ENCODE measurements at regions not wholly inside any gene's neighbourhood (a gene's known extent, or its start where the extent isn't known, plus 50 kb on each side); places are given as distances from the start of the nearest gene placed in this dataset.

DNA sequence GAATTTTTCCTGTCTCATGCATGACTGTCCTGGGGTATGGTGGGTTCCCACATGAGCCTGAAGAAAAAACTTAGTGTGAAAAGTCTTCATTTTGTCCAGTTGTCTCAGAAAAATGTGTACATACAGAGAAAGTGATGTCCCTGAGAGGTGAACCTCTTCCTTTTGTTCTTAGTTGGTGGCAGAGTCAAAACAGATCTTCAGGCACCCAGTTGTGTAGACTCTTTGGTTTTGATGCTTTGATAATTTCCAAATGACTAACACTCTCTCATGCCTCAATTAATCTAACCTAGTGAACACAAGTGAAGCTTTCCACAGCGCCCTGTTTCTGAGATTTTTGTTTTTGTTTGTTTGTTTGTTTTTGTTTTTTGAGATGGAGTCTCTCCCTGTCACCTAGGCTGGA lies 273.5 kb downstream of the PIK3C3 start:
- peaks cover 0 to 2% (median 0%) of the 10 kb centered on the region in 12 donors for H3K9me3 ChIP-seq
- WGBS, 4 donors: 68 to 88% (median 72%) methylated on average over 1 of the region's 1 CpG
- no peaks in the 10 kb centered on the region for H3K36me3 ChIP-seq
- DNase-seq (no peak), ATAC-seq (no peak)
- TF ChIP-seq, protein P1, sequence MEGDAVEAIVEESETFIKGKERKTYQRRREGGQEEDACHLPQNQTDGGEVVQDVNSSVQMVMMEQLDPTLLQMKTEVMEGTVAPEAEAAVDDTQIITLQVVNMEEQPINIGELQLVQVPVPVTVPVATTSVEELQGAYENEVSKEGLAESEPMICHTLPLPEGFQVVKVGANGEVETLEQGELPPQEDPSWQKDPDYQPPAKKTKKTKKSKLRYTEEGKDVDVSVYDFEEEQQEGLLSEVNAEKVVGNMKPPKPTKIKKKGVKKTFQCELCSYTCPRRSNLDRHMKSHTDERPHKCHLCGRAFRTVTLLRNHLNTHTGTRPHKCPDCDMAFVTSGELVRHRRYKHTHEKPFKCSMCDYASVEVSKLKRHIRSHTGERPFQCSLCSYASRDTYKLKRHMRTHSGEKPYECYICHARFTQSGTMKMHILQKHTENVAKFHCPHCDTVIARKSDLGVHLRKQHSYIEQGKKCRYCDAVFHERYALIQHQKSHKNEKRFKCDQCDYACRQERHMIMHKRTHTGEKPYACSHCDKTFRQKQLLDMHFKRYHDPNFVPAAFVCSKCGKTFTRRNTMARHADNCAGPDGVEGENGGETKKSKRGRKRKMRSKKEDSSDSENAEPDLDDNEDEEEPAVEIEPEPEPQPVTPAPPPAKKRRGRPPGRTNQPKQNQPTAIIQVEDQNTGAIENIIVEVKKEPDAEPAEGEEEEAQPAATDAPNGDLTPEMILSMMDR (IDR thresholded peaks at IDR 0.05): no peak
- no peak overlapping the region for H3K27ac ChIP-seq
- H3K4me1 ChIP-seq: no peaks in the 10 kb centered on the region
- H3K27me3 ChIP-seq: no peaks in the 10 kb centered on the region
- H3K4me3 ChIP-seq: no peak overlapping the region
- intact Hi-C loops (cut with DNase I): no loop called here

DNA sequence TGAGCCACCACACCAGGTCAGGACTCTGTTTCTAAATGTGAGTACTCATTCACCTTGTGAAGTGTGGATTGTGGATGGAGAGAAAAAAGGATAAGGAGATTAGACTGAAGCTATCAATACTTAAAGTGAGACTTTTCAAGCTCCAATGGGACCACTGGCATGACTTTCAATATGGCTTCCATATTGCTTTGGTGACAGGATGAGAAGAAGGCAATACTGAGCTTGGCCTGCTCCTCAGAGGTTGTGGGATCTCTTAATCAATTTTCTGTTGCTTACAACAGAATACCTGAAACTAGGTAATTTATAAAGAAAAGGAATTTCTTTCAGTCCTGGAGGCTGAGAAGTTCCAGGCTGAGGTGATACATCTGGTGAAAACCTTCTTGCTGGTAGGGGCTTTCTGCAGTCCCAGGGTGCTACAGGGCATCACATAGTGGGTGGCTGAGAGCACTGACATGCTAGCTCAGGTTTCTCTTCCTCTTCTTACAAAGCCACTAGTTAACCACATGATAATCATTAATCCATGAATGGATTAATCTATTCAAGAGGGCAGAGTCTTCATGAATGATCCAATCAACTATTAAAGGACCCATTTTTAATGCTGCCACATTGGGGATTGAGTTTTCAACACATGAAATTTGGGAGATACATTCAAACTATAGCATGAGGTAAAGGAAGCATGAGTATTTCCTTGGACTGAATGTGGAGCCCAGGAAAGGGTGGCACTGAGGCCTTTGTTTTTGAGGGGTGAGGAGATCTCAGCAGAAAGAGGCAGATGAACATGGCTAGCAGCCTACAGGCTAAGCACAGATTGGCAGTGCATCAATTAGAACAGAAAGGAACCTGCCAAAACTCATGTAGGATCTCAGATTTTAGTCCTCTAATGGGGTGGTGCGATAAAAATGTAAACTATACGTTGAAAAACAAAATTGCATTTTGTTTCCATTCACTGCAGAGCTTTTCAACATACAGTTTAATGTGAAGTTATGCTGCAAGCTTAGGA lies 274.5 kb downstream of the PIK3C3 start:
- WGBS, 4 donors: 87 to 92% (median 92%) methylated on average over 2 of the region's 2 CpGs
- intact Hi-C loops (cut with DNase I): no loop called here
- Histone ChIP-seq H3K27me3 (no peaks in the 10 kb centered on the region), H3K27ac (no peak overlapping the region), H3K9me3 (no peaks in the 10 kb centered on the region), H3K4me3 (no peak overlapping the region), H3K4me1 (no peaks in the 10 kb centered on the region), H3K36me3 (no peaks in the 10 kb centered on the region)
- ATAC-seq (no peak), DNase-seq (no peak)
- TF ChIP-seq, protein P1 (IDR thresholded peaks at IDR 0.05): no peak
- TF ChIP-seq POLR2A (IDR thresholded peaks at IDR 0.05): no peak

DNA sequence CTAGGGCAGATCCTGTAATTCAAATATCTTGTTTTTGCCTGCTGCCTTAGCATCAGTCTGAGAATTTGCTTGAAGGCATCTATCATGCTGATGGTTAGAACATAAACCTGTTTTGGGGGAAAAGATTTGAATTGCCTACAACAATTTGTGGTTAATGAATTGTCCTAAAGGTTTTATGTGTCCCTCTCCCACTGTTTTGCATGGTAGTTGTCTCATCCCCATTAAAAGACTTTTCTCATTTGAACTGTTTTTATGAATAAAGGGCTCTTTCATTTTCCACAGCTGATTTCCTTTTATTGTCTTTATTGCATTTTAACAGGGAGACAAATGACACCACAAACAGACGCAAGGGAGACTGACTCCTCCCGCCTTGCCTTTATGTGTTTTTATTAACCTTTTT lies 275.6 kb downstream of the PIK3C3 start:
- H3K27me3 ChIP-seq: no peaks in the 10 kb centered on the region
- no peaks in the 10 kb centered on the region for H3K9me3 ChIP-seq
- no peak overlapping the region for H3K4me3 ChIP-seq
- H3K27ac ChIP-seq: no peak overlapping the region
- H3K4me1 ChIP-seq: no peaks in the 10 kb centered on the region
- no peak for DNase-seq
- WGBS, 4 donors: 52 to 62% (median 55%) methylated on average over 2 of the region's 2 CpGs
- no peak for ATAC-seq
- H3K36me3 ChIP-seq: no peaks in the 10 kb centered on the region
- no peak for TF ChIP-seq POLR2A (IDR thresholded peaks at IDR 0.05)
- TF ChIP-seq, protein P1 (IDR thresholded peaks at IDR 0.05): no peak
- intact Hi-C loops (cut with DNase I): no loop called here

DNA sequence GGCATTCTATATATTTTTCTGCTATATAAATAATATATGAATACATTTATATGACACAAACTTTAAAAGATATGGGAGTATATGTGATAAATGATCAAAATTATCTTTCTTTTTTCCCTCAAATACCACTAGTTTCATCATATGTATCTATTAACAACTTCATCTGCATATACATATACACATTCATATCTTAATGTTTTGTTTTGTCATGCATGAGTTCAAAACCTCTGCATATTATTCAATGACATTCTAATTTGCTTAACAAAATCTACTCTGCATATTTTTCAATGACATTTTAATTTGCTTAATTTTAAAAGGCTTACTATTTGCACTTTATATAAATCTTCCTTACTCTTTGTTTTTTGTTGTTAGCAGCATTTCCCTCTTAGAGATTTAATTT lies 276.2 kb downstream of the PIK3C3 start:
- H3K4me1 ChIP-seq: no peaks in the 10 kb centered on the region
- no peak overlapping the region for H3K4me3 ChIP-seq
- H3K36me3 ChIP-seq: no peaks in the 10 kb centered on the region
- intact Hi-C loops (cut with DNase I): no loop called here
- no peaks in the 10 kb centered on the region for H3K27me3 ChIP-seq
- ATAC-seq: no peak
- H3K27ac ChIP-seq: no peak overlapping the region
- DNase-seq: no peak
- no peaks in the 10 kb centered on the region for H3K9me3 ChIP-seq
- TF ChIP-seq POLR2A (IDR thresholded peaks at IDR 0.05): no peak

Measured in heart left ventricle (tissue), 16 donors.